ENCODE measurements at regions not wholly inside any gene's neighbourhood (a gene's known extent, or its start where the extent isn't known, plus 50 kb on each side); places are given as distances from the start of the nearest gene placed in this dataset.

- no peaks in the 10 kb centered on the region for H3K9me3 ChIP-seq (ENCODE audit: insufficient read depth, low read depth, low read length)
- no peak overlapping the region for H3K4me2 ChIP-seq (ENCODE audit: low read depth, low read length, poor library complexity, severe bottlenecking)
- no peaks in the 10 kb centered on the region for H3K4me1 ChIP-seq (ENCODE audit: insufficient read depth, low read length, poor library complexity, severe bottlenecking)
- H3K27me3 ChIP-seq (ENCODE audit: insufficient read depth, low read length, poor library complexity, severe bottlenecking): no peaks in the 10 kb centered on the region
- no peak overlapping the region for H3K4me3 ChIP-seq (ENCODE audit: low read length, poor library complexity, severe bottlenecking)
- no peaks in the 10 kb centered on the region for H3F3A ChIP-seq (ENCODE audit: low read depth)
- no peaks in the 10 kb centered on the region for H4K20me1 ChIP-seq (ENCODE audit: insufficient read depth, low read length, poor library complexity, severe bottlenecking)
- H3K9me2 ChIP-seq (replicated peaks; ENCODE audit: low read depth, low read length): no peaks in the 10 kb centered on the region
- H2AFZ ChIP-seq (ENCODE audit: low read length): no peak overlapping the region
- H3K9ac ChIP-seq (ENCODE audit: low read depth, low read length, poor library complexity, severe bottlenecking): no peak overlapping the region
- no peaks in the 10 kb centered on the region for H3K79me2 ChIP-seq (ENCODE audit: insufficient read depth, low read length)
- H3K36me3 ChIP-seq (ENCODE audit: insufficient read depth, low read length): no peaks in the 10 kb centered on the region
- TF ChIP-seq EZH2phosphoT487 (IDR thresholded peaks at IDR 0.05; ENCODE audit: borderline replicate concordance): no peak
- no peak for TF ChIP-seq CTCF (conservative IDR thresholded peaks at IDR 0.05; ENCODE audit: low read length)
Observed at GRCh38 chr7:106773721-106774120, 91.4 kb upstream of the PIK3CG start.

GRCh38 chr7:106774213-106774767 is 90.8 kb upstream of the PIK3CG start:
- no peaks in the 10 kb centered on the region for H3K9me2 ChIP-seq (replicated peaks; ENCODE audit: low read depth, low read length)
- H3K4me3 ChIP-seq (ENCODE audit: low read length, poor library complexity, severe bottlenecking): no peak overlapping the region
- H3K79me2 ChIP-seq (ENCODE audit: insufficient read depth, low read length): no peaks in the 10 kb centered on the region
- H4K20me1 ChIP-seq (ENCODE audit: insufficient read depth, low read length, poor library complexity, severe bottlenecking): no peaks in the 10 kb centered on the region
- H2AFZ ChIP-seq (ENCODE audit: low read length): no peak overlapping the region
- no peaks in the 10 kb centered on the region for H3K36me3 ChIP-seq (ENCODE audit: insufficient read depth, low read length)
- H3K9ac ChIP-seq (ENCODE audit: low read depth, low read length, poor library complexity, severe bottlenecking): no peak overlapping the region
- no peaks in the 10 kb centered on the region for H3K27me3 ChIP-seq (ENCODE audit: insufficient read depth, low read length, poor library complexity, severe bottlenecking)
- no peak for TF ChIP-seq EZH2phosphoT487 (IDR thresholded peaks at IDR 0.05; ENCODE audit: borderline replicate concordance)
- no peaks in the 10 kb centered on the region for H3F3A ChIP-seq (ENCODE audit: low read depth)
- H3K4me2 ChIP-seq (ENCODE audit: low read depth, low read length, poor library complexity, severe bottlenecking): no peak overlapping the region
- no peaks in the 10 kb centered on the region for H3K4me1 ChIP-seq (ENCODE audit: insufficient read depth, low read length, poor library complexity, severe bottlenecking)
- no peaks in the 10 kb centered on the region for H3K9me3 ChIP-seq (ENCODE audit: insufficient read depth, low read depth, low read length)

- Histone ChIP-seq H3K79me2 (ENCODE audit: insufficient read depth, low read length) (no peaks in the 10 kb centered on the region), H2AFZ (ENCODE audit: low read length) (no peak overlapping the region), H3K9me2 (replicated peaks; ENCODE audit: low read depth, low read length) (no peaks in the 10 kb centered on the region), H4K20me1 (ENCODE audit: insufficient read depth, low read length, poor library complexity, severe bottlenecking) (no peaks in the 10 kb centered on the region), H3K27me3 (ENCODE audit: insufficient read depth, low read length, poor library complexity, severe bottlenecking) (no peaks in the 10 kb centered on the region), H3K36me3 (ENCODE audit: insufficient read depth, low read length) (no peaks in the 10 kb centered on the region), H3K9me3 (ENCODE audit: insufficient read depth, low read depth, low read length) (no peaks in the 10 kb centered on the region), H3K9ac (ENCODE audit: low read depth, low read length, poor library complexity, severe bottlenecking) (no peak overlapping the region), H3K4me2 (ENCODE audit: low read depth, low read length, poor library complexity, severe bottlenecking) (no peak overlapping the region), H3K4me3 (ENCODE audit: low read length, poor library complexity, severe bottlenecking) (no peak overlapping the region), H3F3A (ENCODE audit: low read depth) (no peaks in the 10 kb centered on the region), H3K4me1 (ENCODE audit: insufficient read depth, low read length, poor library complexity, severe bottlenecking) (no peaks in the 10 kb centered on the region)
- TF ChIP-seq CTCF (conservative IDR thresholded peaks at IDR 0.05; ENCODE audit: low read length): no peak
- TF ChIP-seq EZH2phosphoT487 (IDR thresholded peaks at IDR 0.05; ENCODE audit: borderline replicate concordance): no peak
Observed at GRCh38 chr7:106774768-106775551, 90.1 kb upstream of the PIK3CG start.

Measured in Loucy (cell line).